ENCODE measurements at regions not wholly inside any gene's neighbourhood (a gene's known extent, or its start where the extent isn't known, plus 50 kb on each side); places are given as distances from the start of the nearest gene placed in this dataset.

- Histone ChIP-seq H3K4me1 (ENCODE audit: control insufficient read depth, insufficient read depth, low read length) (no peaks in the 10 kb centered on the region), H3K36me3 (ENCODE audit: control insufficient read depth in 2 of 2, insufficient read depth in 2 of 2, low read length in 2 of 2) (no peaks in the 10 kb centered on the region), H3K9me3 (ENCODE audit: control insufficient read depth in 2 of 2, low read length in 2 of 2) (no peaks in the 10 kb centered on the region), H3K4me3 (ENCODE audit: low read length in 2 of 2) (no peak overlapping the region), H3K27me3 (ENCODE audit: control insufficient read depth in 1 of 2, insufficient read depth in 2 of 2, low read length in 2 of 2) (no peaks in the 10 kb centered on the region), H3K9ac (ENCODE audit: low read length in 2 of 2) (no peak overlapping the region), H3K27ac (ENCODE audit: low read length) (no peak overlapping the region)
Observed at GRCh38 chr4:148881860-148882643, 439.8 kb upstream of the NR3C2 start.

GRCh38 chr4:148874331-148874730, 432.1 kb upstream of the NR3C2 start:
- H3K4me1 ChIP-seq (ENCODE audit: control insufficient read depth, insufficient read depth, low read length): no peaks in the 10 kb centered on the region
- no peak overlapping the region for H3K9ac ChIP-seq (ENCODE audit: low read length in 2 of 2)
- no peaks in the 10 kb centered on the region for H3K27me3 ChIP-seq (ENCODE audit: control insufficient read depth in 1 of 2, insufficient read depth in 2 of 2, low read length in 2 of 2)
- H3K9me3 ChIP-seq (ENCODE audit: control insufficient read depth in 2 of 2, low read length in 2 of 2): no peaks in the 10 kb centered on the region
- no peaks in the 10 kb centered on the region for H3K36me3 ChIP-seq (ENCODE audit: control insufficient read depth in 2 of 2, insufficient read depth in 2 of 2, low read length in 2 of 2)
- H3K4me3 ChIP-seq (ENCODE audit: low read length in 2 of 2): no peak overlapping the region
- no peak overlapping the region for H3K27ac ChIP-seq (ENCODE audit: low read length)

GRCh38 chr4:148868191-148868590, 426.0 kb upstream of the NR3C2 start:
- H3K27ac ChIP-seq (ENCODE audit: low read length): no peak overlapping the region
- no peak overlapping the region for H3K9ac ChIP-seq (ENCODE audit: low read length in 2 of 2)
- H3K9me3 ChIP-seq (ENCODE audit: control insufficient read depth in 2 of 2, low read length in 2 of 2): no peaks in the 10 kb centered on the region
- no peak overlapping the region for H3K4me3 ChIP-seq (ENCODE audit: low read length in 2 of 2)
- H3K36me3 ChIP-seq (ENCODE audit: control insufficient read depth in 2 of 2, insufficient read depth in 2 of 2, low read length in 2 of 2): no peaks in the 10 kb centered on the region
- no peaks in the 10 kb centered on the region for H3K27me3 ChIP-seq (ENCODE audit: control insufficient read depth in 1 of 2, insufficient read depth in 2 of 2, low read length in 2 of 2)
- H3K4me1 ChIP-seq (ENCODE audit: control insufficient read depth, insufficient read depth, low read length): no peaks in the 10 kb centered on the region

GRCh38 chr4:148866666-148867065, 424.5 kb upstream of the NR3C2 start:
- Histone ChIP-seq H3K9me3 (ENCODE audit: control insufficient read depth in 2 of 2, low read length in 2 of 2) (no peaks in the 10 kb centered on the region), H3K9ac (ENCODE audit: low read length in 2 of 2) (no peak overlapping the region), H3K27ac (ENCODE audit: low read length) (no peak overlapping the region), H3K4me3 (ENCODE audit: low read length in 2 of 2) (no peak overlapping the region), H3K4me1 (ENCODE audit: control insufficient read depth, insufficient read depth, low read length) (no peaks in the 10 kb centered on the region), H3K36me3 (ENCODE audit: control insufficient read depth in 2 of 2, insufficient read depth in 2 of 2, low read length in 2 of 2) (no peaks in the 10 kb centered on the region), H3K27me3 (ENCODE audit: control insufficient read depth in 1 of 2, insufficient read depth in 2 of 2, low read length in 2 of 2) (no peaks in the 10 kb centered on the region)

- Histone ChIP-seq H3K9ac (ENCODE audit: low read length in 2 of 2) (no peak overlapping the region), H3K9me3 (ENCODE audit: control insufficient read depth in 2 of 2, low read length in 2 of 2) (no peaks in the 10 kb centered on the region), H3K4me3 (ENCODE audit: low read length in 2 of 2) (no peak overlapping the region), H3K27me3 (ENCODE audit: control insufficient read depth in 1 of 2, insufficient read depth in 2 of 2, low read length in 2 of 2) (no peaks in the 10 kb centered on the region), H3K36me3 (ENCODE audit: control insufficient read depth in 2 of 2, insufficient read depth in 2 of 2, low read length in 2 of 2) (no peaks in the 10 kb centered on the region), H3K27ac (ENCODE audit: low read length) (peak overlapping the region; percentile 20), H3K4me1 (ENCODE audit: control insufficient read depth, insufficient read depth, low read length) (no peaks in the 10 kb centered on the region)
Observed at GRCh38 chr4:148857973-148858534, 415.8 kb upstream of the NR3C2 start.

GRCh38 chr4:148857239-148857972, 415.2 kb upstream of the NR3C2 start:
- Histone ChIP-seq H3K27ac (ENCODE audit: low read length) (peak overlapping the region; percentile 38), H3K9ac (ENCODE audit: low read length in 2 of 2) (no peak overlapping the region), H3K9me3 (ENCODE audit: control insufficient read depth in 2 of 2, low read length in 2 of 2) (no peaks in the 10 kb centered on the region), H3K36me3 (ENCODE audit: control insufficient read depth in 2 of 2, insufficient read depth in 2 of 2, low read length in 2 of 2) (no peaks in the 10 kb centered on the region), H3K4me3 (ENCODE audit: low read length in 2 of 2) (peak overlapping the region; percentile 2 to 16), H3K27me3 (ENCODE audit: control insufficient read depth in 1 of 2, insufficient read depth in 2 of 2, low read length in 2 of 2) (no peaks in the 10 kb centered on the region), H3K4me1 (ENCODE audit: control insufficient read depth, insufficient read depth, low read length) (no peaks in the 10 kb centered on the region)

- Histone ChIP-seq H3K9ac (ENCODE audit: low read length in 2 of 2) (no peak overlapping the region), H3K9me3 (ENCODE audit: control insufficient read depth in 2 of 2, low read length in 2 of 2) (no peaks in the 10 kb centered on the region), H3K36me3 (ENCODE audit: control insufficient read depth in 2 of 2, insufficient read depth in 2 of 2, low read length in 2 of 2) (no peaks in the 10 kb centered on the region), H3K27ac (ENCODE audit: low read length) (no peak overlapping the region), H3K4me1 (ENCODE audit: control insufficient read depth, insufficient read depth, low read length) (no peaks in the 10 kb centered on the region), H3K27me3 (ENCODE audit: control insufficient read depth in 1 of 2, insufficient read depth in 2 of 2, low read length in 2 of 2) (no peaks in the 10 kb centered on the region), H3K4me3 (ENCODE audit: low read length in 2 of 2) (no peak overlapping the region)
Observed at GRCh38 chr4:148854203-148854602, 412.0 kb upstream of the NR3C2 start.

GRCh38 chr4:148852092-148852699, 410.0 kb upstream of the NR3C2 start:
- no peaks in the 10 kb centered on the region for H3K4me1 ChIP-seq (ENCODE audit: control insufficient read depth, insufficient read depth, low read length)
- H3K9ac ChIP-seq (ENCODE audit: low read length in 2 of 2): no peak overlapping the region
- H3K27ac ChIP-seq (ENCODE audit: low read length): no peak overlapping the region
- H3K4me3 ChIP-seq (ENCODE audit: low read length in 2 of 2): no peak overlapping the region
- H3K27me3 ChIP-seq (ENCODE audit: control insufficient read depth in 1 of 2, insufficient read depth in 2 of 2, low read length in 2 of 2): no peaks in the 10 kb centered on the region
- H3K9me3 ChIP-seq (ENCODE audit: control insufficient read depth in 2 of 2, low read length in 2 of 2): no peaks in the 10 kb centered on the region
- no peaks in the 10 kb centered on the region for H3K36me3 ChIP-seq (ENCODE audit: control insufficient read depth in 2 of 2, insufficient read depth in 2 of 2, low read length in 2 of 2)

- H3K4me3 ChIP-seq (ENCODE audit: low read length in 2 of 2): no peak overlapping the region
- no peaks in the 10 kb centered on the region for H3K27me3 ChIP-seq (ENCODE audit: control insufficient read depth in 1 of 2, insufficient read depth in 2 of 2, low read length in 2 of 2)
- no peaks in the 10 kb centered on the region for H3K9me3 ChIP-seq (ENCODE audit: control insufficient read depth in 2 of 2, low read length in 2 of 2)
- H3K36me3 ChIP-seq (ENCODE audit: control insufficient read depth in 2 of 2, insufficient read depth in 2 of 2, low read length in 2 of 2): no peaks in the 10 kb centered on the region
- no peak overlapping the region for H3K9ac ChIP-seq (ENCODE audit: low read length in 2 of 2)
- no peaks in the 10 kb centered on the region for H3K4me1 ChIP-seq (ENCODE audit: control insufficient read depth, insufficient read depth, low read length)
- no peak overlapping the region for H3K27ac ChIP-seq (ENCODE audit: low read length)
Observed at GRCh38 chr4:148850257-148850995, 408.2 kb upstream of the NR3C2 start.

GRCh38 chr4:148849581-148849980, 407.4 kb upstream of the NR3C2 start:
- no peaks in the 10 kb centered on the region for H3K4me1 ChIP-seq (ENCODE audit: control insufficient read depth, insufficient read depth, low read length)
- H3K9me3 ChIP-seq (ENCODE audit: control insufficient read depth in 2 of 2, low read length in 2 of 2): no peaks in the 10 kb centered on the region
- H3K27ac ChIP-seq (ENCODE audit: low read length): no peak overlapping the region
- H3K27me3 ChIP-seq (ENCODE audit: control insufficient read depth in 1 of 2, insufficient read depth in 2 of 2, low read length in 2 of 2): no peaks in the 10 kb centered on the region
- H3K36me3 ChIP-seq (ENCODE audit: control insufficient read depth in 2 of 2, insufficient read depth in 2 of 2, low read length in 2 of 2): no peaks in the 10 kb centered on the region
- H3K9ac ChIP-seq (ENCODE audit: low read length in 2 of 2): no peak overlapping the region
- H3K4me3 ChIP-seq (ENCODE audit: low read length in 2 of 2): no peak overlapping the region
